ENCODE measurements at regions not wholly inside any gene's neighbourhood (a gene's known extent, or its start where the extent isn't known, plus 50 kb on each side); places are given as distances from the start of the nearest gene placed in this dataset.

DNA sequence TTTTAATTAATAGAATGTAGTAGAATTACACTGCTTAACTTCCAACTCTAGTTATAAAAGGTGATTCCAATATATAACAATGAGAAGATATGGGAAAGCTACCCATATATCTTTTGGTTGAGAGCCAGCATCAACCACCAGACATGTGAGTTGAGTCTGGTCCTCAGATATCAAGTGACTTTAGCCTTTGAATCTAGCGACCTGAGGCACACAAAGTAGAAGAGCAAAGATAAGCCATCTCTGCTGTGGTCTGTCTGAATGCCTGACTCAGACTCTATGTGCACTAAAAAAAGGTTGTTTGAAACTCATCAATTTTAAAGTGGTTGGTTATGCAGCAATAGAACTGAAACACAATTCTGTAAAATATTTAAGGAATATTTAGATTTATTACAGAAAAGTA is 492.5 kb upstream of the SOX9 start:
- WGBS (ENCODE audit: insufficient coverage, low coverage, low lambda C conversion rate, missing lambda C conversion rate), result 50% methylated on average over 1 of the region's 1 CpG
- intact Hi-C loops (cut with DNase I), result no loop called here
- ATAC-seq (no peak), DNase-seq (no peak)
- TF ChIP-seq CTCF (IDR thresholded peaks at IDR 0.05) (no peak), POLR2A (IDR thresholded peaks at IDR 0.05) (no peak)
- Histone ChIP-seq H3K9me3 (no peaks in the 10 kb centered on the region), H3K36me3 (no peaks in the 10 kb centered on the region), H3K27ac (no peak overlapping the region), H3K27me3 (no peaks in the 10 kb centered on the region), H3K4me3 (no peak overlapping the region), H3K4me1 (no peaks in the 10 kb centered on the region)

DNA sequence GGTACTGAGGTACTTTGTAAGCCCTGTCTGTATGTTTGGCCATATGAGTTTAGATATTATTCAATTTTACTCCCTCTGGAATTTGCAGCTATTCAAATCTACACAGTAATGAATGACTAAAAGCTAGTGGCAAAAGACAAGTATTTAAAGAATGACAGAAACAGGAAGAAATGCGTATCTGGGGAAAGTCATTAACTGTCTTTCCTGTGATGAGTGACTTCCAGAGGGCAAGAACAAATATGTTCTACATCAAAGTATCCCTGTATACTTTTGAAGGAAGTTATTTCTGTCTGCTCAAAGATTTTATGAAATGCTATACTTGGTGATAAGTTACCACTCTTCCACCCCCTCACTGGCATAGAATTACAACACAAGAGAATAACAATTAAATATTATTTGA is 489.3 kb upstream of the SOX9 start:
- Histone ChIP-seq H3K27ac (no peak overlapping the region), H3K9me3 (no peaks in the 10 kb centered on the region), H3K27me3 (no peaks in the 10 kb centered on the region), H3K36me3 (no peaks in the 10 kb centered on the region), H3K4me3 (no peak overlapping the region), H3K4me1 (no peaks in the 10 kb centered on the region)
- DNase-seq, result no peak
- no peak for ATAC-seq
- 32% methylated on average over 1 of the region's 1 CpG for WGBS (ENCODE audit: insufficient coverage, low coverage, low lambda C conversion rate, missing lambda C conversion rate)
- intact Hi-C loops (cut with DNase I), result no loop called here
- TF ChIP-seq CTCF (IDR thresholded peaks at IDR 0.05) (no peak), POLR2A (IDR thresholded peaks at IDR 0.05) (no peak)

- H3K27me3 ChIP-seq, result no peaks in the 10 kb centered on the region
- H3K4me1 ChIP-seq, result no peaks in the 10 kb centered on the region
- DNase-seq, result no peak
- H3K36me3 ChIP-seq, result no peaks in the 10 kb centered on the region
- intact Hi-C loops (cut with DNase I), result no loop called here
- H3K9me3 ChIP-seq, result no peaks in the 10 kb centered on the region
- H3K27ac ChIP-seq, result no peak overlapping the region
- TF ChIP-seq CTCF (IDR thresholded peaks at IDR 0.05), result no peak
- TF ChIP-seq POLR2A (IDR thresholded peaks at IDR 0.05), result no peak
- WGBS (ENCODE audit: insufficient coverage, low coverage, low lambda C conversion rate, missing lambda C conversion rate), result 26% methylated on average over 2 of the region's 2 CpGs
- ATAC-seq, result no peak
- no peak overlapping the region for H3K4me3 ChIP-seq
Observed at GRCh38 chr17:71632328-71632727, 488.5 kb upstream of the SOX9 start.

- intact Hi-C loops (cut with DNase I), result no loop called here
- Histone ChIP-seq H3K27ac (no peak overlapping the region), H3K4me3 (no peak overlapping the region), H3K4me1 (no peaks in the 10 kb centered on the region), H3K27me3 (no peaks in the 10 kb centered on the region), H3K9me3 (no peaks in the 10 kb centered on the region), H3K36me3 (no peaks in the 10 kb centered on the region)
- no peak for ATAC-seq
- WGBS (ENCODE audit: insufficient coverage, low coverage, low lambda C conversion rate, missing lambda C conversion rate), result 52% methylated on average over 4 of the region's 4 CpGs
- no peak for DNase-seq
- no peak for TF ChIP-seq CTCF (IDR thresholded peaks at IDR 0.05)
- TF ChIP-seq POLR2A (IDR thresholded peaks at IDR 0.05), result no peak
Observed at GRCh38 chr17:71633391-71633849, 487.4 kb upstream of the SOX9 start.

- 65% methylated on average over 1 of the region's 1 CpG for WGBS (ENCODE audit: insufficient coverage, low coverage, low lambda C conversion rate, missing lambda C conversion rate)
- intact Hi-C loops (cut with DNase I), result no loop called here
- Histone ChIP-seq H3K9me3 (no peaks in the 10 kb centered on the region), H3K27ac (no peak overlapping the region), H3K36me3 (no peaks in the 10 kb centered on the region), H3K27me3 (no peaks in the 10 kb centered on the region), H3K4me3 (no peak overlapping the region), H3K4me1 (no peaks in the 10 kb centered on the region)
- no peak for DNase-seq
- TF ChIP-seq POLR2A (IDR thresholded peaks at IDR 0.05) (no peak), CTCF (IDR thresholded peaks at IDR 0.05) (no peak)
- ATAC-seq, result no peak
Observed at GRCh38 chr17:71634376-71634775, 486.4 kb upstream of the SOX9 start.
